NB4 (cell line): ENCODE measurements at regions not wholly inside any gene's neighbourhood (a gene's known extent, or its start where the extent isn't known, plus 50 kb on each side); places are given as distances from the start of the nearest gene placed in this dataset.

Experiments used
- MYC ChIP-seq: IDR thresholded peaks from 2 replicates; pipeline ENCODE4 v1.6.1; 2011; ENCODE audit warnings: low read depth, low read length
- POLR2A ChIP-seq: IDR thresholded peaks from 2 replicates; pipeline ENCODE4 v1.6.1; 2011; ENCODE audit warnings: mild to moderate bottlenecking; ENCODE audit not compliant: insufficient read length; ENCODE audit errors: extremely low read depth
- TF ChIP-seq, protein P1 (sequence below): IDR thresholded peaks from one replicate; pipeline ENCODE4 v1.5.1; 2012; ENCODE audit warnings: low read depth, low read length

DNA sequence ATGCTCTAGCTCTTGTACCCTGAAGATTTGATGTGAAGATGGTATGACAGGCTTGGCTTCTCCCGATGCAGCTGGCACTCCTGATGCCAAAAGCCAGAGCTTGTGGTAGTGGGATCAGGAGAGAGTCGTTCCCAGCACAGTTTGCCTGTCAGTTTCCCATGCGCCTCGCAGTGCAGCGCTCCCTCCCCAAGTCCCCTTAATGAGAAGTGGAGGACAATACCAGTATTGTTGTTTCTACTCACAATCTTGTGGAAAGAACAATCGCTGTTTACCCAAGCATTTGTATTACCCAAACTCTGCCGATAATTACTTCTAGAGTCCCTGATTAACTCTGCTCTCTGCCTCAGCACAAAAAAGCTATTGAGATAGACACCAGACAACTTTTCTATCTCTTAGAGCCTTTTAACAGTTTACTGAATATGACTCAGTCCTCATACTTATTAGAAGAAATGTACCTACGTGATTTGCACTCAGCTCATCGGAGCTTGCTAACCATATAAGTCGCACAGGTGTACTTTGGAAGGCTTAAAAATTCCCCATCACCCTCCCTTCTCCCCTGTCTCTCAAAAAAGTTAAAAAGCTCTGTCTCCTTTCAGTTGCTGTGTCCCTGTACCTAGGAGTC lies 283.2 kb upstream of the TMEM161B start:
- TF ChIP-seq, protein P1, sequence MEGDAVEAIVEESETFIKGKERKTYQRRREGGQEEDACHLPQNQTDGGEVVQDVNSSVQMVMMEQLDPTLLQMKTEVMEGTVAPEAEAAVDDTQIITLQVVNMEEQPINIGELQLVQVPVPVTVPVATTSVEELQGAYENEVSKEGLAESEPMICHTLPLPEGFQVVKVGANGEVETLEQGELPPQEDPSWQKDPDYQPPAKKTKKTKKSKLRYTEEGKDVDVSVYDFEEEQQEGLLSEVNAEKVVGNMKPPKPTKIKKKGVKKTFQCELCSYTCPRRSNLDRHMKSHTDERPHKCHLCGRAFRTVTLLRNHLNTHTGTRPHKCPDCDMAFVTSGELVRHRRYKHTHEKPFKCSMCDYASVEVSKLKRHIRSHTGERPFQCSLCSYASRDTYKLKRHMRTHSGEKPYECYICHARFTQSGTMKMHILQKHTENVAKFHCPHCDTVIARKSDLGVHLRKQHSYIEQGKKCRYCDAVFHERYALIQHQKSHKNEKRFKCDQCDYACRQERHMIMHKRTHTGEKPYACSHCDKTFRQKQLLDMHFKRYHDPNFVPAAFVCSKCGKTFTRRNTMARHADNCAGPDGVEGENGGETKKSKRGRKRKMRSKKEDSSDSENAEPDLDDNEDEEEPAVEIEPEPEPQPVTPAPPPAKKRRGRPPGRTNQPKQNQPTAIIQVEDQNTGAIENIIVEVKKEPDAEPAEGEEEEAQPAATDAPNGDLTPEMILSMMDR = no peak
- no peak for TF ChIP-seq POLR2A
- no peak for TF ChIP-seq MYC
